ENCODE measurements at regions not wholly inside any gene's neighbourhood (a gene's known extent, or its start where the extent isn't known, plus 50 kb on each side); places are given as distances from the start of the nearest gene placed in this dataset.

- no peaks in the 10 kb centered on the region for H3K79me2 ChIP-seq (ENCODE audit: low read depth)
- TF ChIP-seq EZH2 (IDR thresholded peaks at IDR 0.05) (no peak), CTCF (IDR thresholded peaks at IDR 0.05) (no peak), EZH2phosphoT487 (IDR thresholded peaks at IDR 0.05) (no peak)
- no peaks in the 10 kb centered on the region for H3K4me1 ChIP-seq
- H3K4me2 ChIP-seq = no peak overlapping the region
- Mint-ChIP-seq H3K27ac (no peak overlapping the region), H3K9me3 (peaks cover 23% of the 10 kb centered on the region), H3K36me3 (peaks cover 2% of the 10 kb centered on the region), H3K4me1 (no peaks in the 10 kb centered on the region), H3K4me3 (no peak overlapping the region), H3K27me3 (ENCODE audit: insufficient read depth, low read depth) (peaks cover 2% of the 10 kb centered on the region)
- DNase-seq (ENCODE audit: low spot score) = no peak
- H2AFZ ChIP-seq (replicated peaks) = peak overlapping the region; percentile 32
- no peak overlapping the region for H3K9ac ChIP-seq
- H3F3A ChIP-seq (ENCODE audit: low read depth) = no peaks in the 10 kb centered on the region
- H4K20me1 ChIP-seq (ENCODE audit: low read depth) = no peaks in the 10 kb centered on the region
- no peaks in the 10 kb centered on the region for H3K27me3 ChIP-seq
- H3K4me3 ChIP-seq = no peak overlapping the region
- H3K27ac ChIP-seq = no peak overlapping the region
- no peaks in the 10 kb centered on the region for H3K9me3 ChIP-seq (ENCODE audit: low read depth)
- no peaks in the 10 kb centered on the region for H3K36me3 ChIP-seq
Measured at GRCh38 chr6:158879180-158879579, 60.0 kb upstream of the EZR start.

GRCh38 chr6:158877716-158878115, 58.5 kb upstream of the EZR start:
- peaks cover 2% of the 10 kb centered on the region for H3K36me3 Mint-ChIP-seq
- no peak for DNase-seq (ENCODE audit: low spot score)
- no peak overlapping the region for H3K27ac Mint-ChIP-seq
- H3K27me3 ChIP-seq = no peaks in the 10 kb centered on the region
- no peak overlapping the region for H2AFZ ChIP-seq (replicated peaks)
- TF ChIP-seq CTCF (IDR thresholded peaks at IDR 0.05) (no peak), EZH2phosphoT487 (IDR thresholded peaks at IDR 0.05) (no peak), EZH2 (IDR thresholded peaks at IDR 0.05) (no peak)
- no peaks in the 10 kb centered on the region for H3K9me3 ChIP-seq (ENCODE audit: low read depth)
- H3K4me1 Mint-ChIP-seq = no peaks in the 10 kb centered on the region
- H3K36me3 ChIP-seq = no peaks in the 10 kb centered on the region
- peaks cover 23% of the 10 kb centered on the region for H3K9me3 Mint-ChIP-seq
- no peaks in the 10 kb centered on the region for H3F3A ChIP-seq (ENCODE audit: low read depth)
- peaks cover 2% of the 10 kb centered on the region for H3K27me3 Mint-ChIP-seq (ENCODE audit: insufficient read depth, low read depth)
- no peaks in the 10 kb centered on the region for H4K20me1 ChIP-seq (ENCODE audit: low read depth)
- H3K9ac ChIP-seq = no peak overlapping the region
- H3K27ac ChIP-seq = no peak overlapping the region
- H3K4me2 ChIP-seq = no peak overlapping the region
- no peaks in the 10 kb centered on the region for H3K79me2 ChIP-seq (ENCODE audit: low read depth)
- no peak overlapping the region for H3K4me3 ChIP-seq
- H3K4me3 Mint-ChIP-seq = no peak overlapping the region
- no peaks in the 10 kb centered on the region for H3K4me1 ChIP-seq

- no peaks in the 10 kb centered on the region for H3K79me2 ChIP-seq (ENCODE audit: low read depth)
- no peaks in the 10 kb centered on the region for H3F3A ChIP-seq (ENCODE audit: low read depth)
Measured at GRCh38 chr6:158876886-158877285, 57.7 kb upstream of the EZR start.

More at GRCh38 chr6:158876886-158877285, 57.7 kb upstream of the EZR start:
- Histone ChIP-seq H3K4me1 (no peaks in the 10 kb centered on the region), H4K20me1 (ENCODE audit: low read depth) (no peaks in the 10 kb centered on the region), H3K36me3 (no peaks in the 10 kb centered on the region), H3K9me3 (ENCODE audit: low read depth) (no peaks in the 10 kb centered on the region), H3K4me3 (no peak overlapping the region), H3K9ac (no peak overlapping the region), H3K27ac (no peak overlapping the region), H3K4me2 (no peak overlapping the region), H3K27me3 (no peaks in the 10 kb centered on the region), H2AFZ (replicated peaks) (no peak overlapping the region)
- DNase-seq (ENCODE audit: low spot score) = no peak
- TF ChIP-seq EZH2phosphoT487 (IDR thresholded peaks at IDR 0.05) = no peak
- no peak for TF ChIP-seq CTCF (IDR thresholded peaks at IDR 0.05)
- no peak for TF ChIP-seq EZH2 (IDR thresholded peaks at IDR 0.05)
- Mint-ChIP-seq H3K9me3 (peaks cover 23% of the 10 kb centered on the region), H3K27me3 (ENCODE audit: insufficient read depth, low read depth) (peaks cover 2% of the 10 kb centered on the region), H3K27ac (no peak overlapping the region), H3K36me3 (peaks cover 2% of the 10 kb centered on the region), H3K4me3 (no peak overlapping the region), H3K4me1 (no peaks in the 10 kb centered on the region)
